GM10248 (cell line): ENCODE measurements at regions not wholly inside any gene's neighbourhood (a gene's known extent, or its start where the extent isn't known, plus 50 kb on each side); places are given as distances from the start of the nearest gene placed in this dataset.

ENCODE experiments used
- CTCF ChIA-PET: fragments of 300-600 bp; sonication (Branson Sonifier 250); formaldehyde crosslinking; extraction: SDS; loops from one replicate; lab custom pipeline; 2021; ENCODE audit warnings: antibody characterized with exemption; lab: Yijun Ruan, JAX
- POLR2A ChIA-PET: fragments of 350-650 bp; sonication (Branson Sonifier 250); formaldehyde crosslinking; extraction: SDS; loops from one replicate; lab custom pipeline; 2020; ENCODE audit warnings: antibody characterized with exemption; lab: Yijun Ruan, JAX
- DNase-seq: peaks from one replicate; pipeline ENCODE4 v3.0.0; 2012; ENCODE audit errors: extremely low spot score
- CTCF ChIP-seq: IDR thresholded peaks from 2 replicates; pipeline ENCODE4 v1.5.1; 2012; ENCODE audit warnings: mild to moderate bottlenecking, low read depth; ENCODE audit errors: extremely low read depth, missing control alignments, control extremely low read depth

GRCh38 chr14:32254952-32255679, 52.0 kb upstream of the RNU6-8 start:
- ChIA-PET POLR2A (interaction anchor here (0.9 kb wide), 1 partner anchor 834 kb away, joined by 4 read pairs; the partner anchor contains the start of gene HEATR5A), CTCF (interaction anchor here (0.7 to 7.1 kb wide), 39 partner anchors 9 to 752 kb away, joined by 3 to 135 read pairs (median 4); partner anchors contain the start of genes ARHGAP5 and RNU6-8)
- peak; percentile 69 for TF ChIP-seq CTCF

GRCh38 chr14:32255789-32256188, 52.7 kb upstream of the RNU6-8 start:
- no peak for DNase-seq
- CTCF ChIA-PET = no interaction called here
- POLR2A ChIA-PET = no interaction called here
- TF ChIP-seq CTCF = no peak

More at GRCh38 chr14:32254952-32255679, 52.0 kb upstream of the RNU6-8 start:
- DNase-seq = peak; percentile 54

GRCh38 chr14:32256576-32256975, 53.5 kb upstream of the RNU6-8 start:
- no peak for DNase-seq
- no peak for TF ChIP-seq CTCF
- ChIA-PET CTCF (no interaction called here), POLR2A (no interaction called here)

GRCh38 chr14:32258336-32258993, 55.4 kb upstream of the RNU6-8 start:
- CTCF ChIA-PET = interaction anchor here (0.9 to 2.1 kb wide), 19 partner anchors 8 to 904 kb away, joined by 3 to 13 read pairs (median 4); partner anchors contain the start of genes ARHGAP5 and DTD2
- POLR2A ChIA-PET = no interaction called here
- DNase-seq = no peak
- no peak for TF ChIP-seq CTCF

GRCh38 chr14:32259368-32260013, 56.4 kb upstream of the RNU6-8 start:
- CTCF ChIA-PET = interaction anchor here (0.9 to 2.1 kb wide), 15 partner anchors 9 to 905 kb away, joined by 3 to 13 read pairs (median 4); no protein-coding TSS in a partner anchor
- no peak for TF ChIP-seq CTCF
- POLR2A ChIA-PET = no interaction called here
- peak; percentile 42 for DNase-seq

GRCh38 chr14:32263939-32264567, 61.0 kb upstream of the RNU6-8 start:
- ChIA-PET POLR2A (no interaction called here), CTCF (interaction anchor here (1.3 to 2.4 kb wide), 2 partner anchors 10 to 196 kb away, joined by 3 to 14 read pairs; no protein-coding TSS in a partner anchor)
- no peak for TF ChIP-seq CTCF
- DNase-seq = no peak
